Breast epithelium (tissue), 3 donors: ENCODE measurements at regions not wholly inside any gene's neighbourhood (a gene's known extent, or its start where the extent isn't known, plus 50 kb on each side); places are given as distances from the start of the nearest gene placed in this dataset.

Source experiments
- CTCF ChIP-seq, 3 donors: fragments of 450-650 bp; IDR thresholded peaks; one replicate each; pipeline ENCODE4 v1.5.1; 2016 to 2017; ENCODE audit warnings: antibody characterized with exemption in 3 of 3, mild to moderate bottlenecking in 3 of 3, moderate library complexity in 3 of 3
- POLR2A ChIP-seq: fragments of 450-650 bp; IDR thresholded peaks from one replicate; pipeline ENCODE4 v1.6.1; 2016; ENCODE audit warnings: antibody characterized with exemption, mild to moderate bottlenecking, moderate library complexity

GRCh38 chr10:6640433-6641040 lies 60.5 kb upstream of the PRKCQ start:
- TF ChIP-seq POLR2A (no peak), CTCF (IDR thresholded peaks at IDR 0.05) (no peak)
